ENCODE measurements at regions not wholly inside any gene's neighbourhood (a gene's known extent, or its start where the extent isn't known, plus 50 kb on each side); places are given as distances from the start of the nearest gene placed in this dataset.

- 53 to 64% methylated on average over 2 of the region's 2 CpGs for WGBS, 2 donors
Observed at GRCh38 chr20:60463798-60464197, 505.6 kb downstream of the CDH26 start.

GRCh38 chr20:60465439-60465838 is 507.2 kb downstream of the CDH26 start:
- no peak for TF ChIP-seq CTCF (IDR thresholded peaks at IDR 0.05; ENCODE audit: control extremely low read depth, extremely low read depth)
- Histone ChIP-seq H3K27me3 (ENCODE audit: control insufficient read depth in 3 of 3, insufficient read depth in 3 of 3, low read length in 2 of 3) (no peaks in the 10 kb centered on the region), H3K36me3 (ENCODE audit: control insufficient read depth in 4 of 4, insufficient read depth in 4 of 4, low read length in 4 of 4) (no peaks in the 10 kb centered on the region), H3K9me3 (ENCODE audit: control insufficient read depth in 4 of 4, insufficient read depth in 3 of 4, low read length in 3 of 4) (peaks cover 0 to 2% (median 0%) of the 10 kb centered on the region in 4 donors), H3K9ac (ENCODE audit: insufficient read depth in 1 of 2, low read length in 2 of 2) (no peak overlapping the region), H3K27ac (ENCODE audit: low read depth in 1 of 2, low read length in 1 of 2) (no peak overlapping the region), H3K4me1 (ENCODE audit: control insufficient read depth in 5 of 5, insufficient read depth in 5 of 5, low read length in 5 of 5) (no peaks in the 10 kb centered on the region), H3K4me3 (no peak overlapping the region)
- DNase-seq (no peak), ATAC-seq (ENCODE audit: insufficient read depth, low FRiP score) (no peak)
- 90% methylated on average over 8 of the region's 8 CpGs for WGBS, 2 donors

More at GRCh38 chr20:60463798-60464197, 505.6 kb downstream of the CDH26 start:
- TF ChIP-seq CTCF (IDR thresholded peaks at IDR 0.05; ENCODE audit: control extremely low read depth, extremely low read depth): no peak
- H3K27ac ChIP-seq (ENCODE audit: low read depth in 1 of 2, low read length in 1 of 2): no peak overlapping the region
- H3K27me3 ChIP-seq (ENCODE audit: control insufficient read depth in 3 of 3, insufficient read depth in 3 of 3, low read length in 2 of 3): no peaks in the 10 kb centered on the region
- H3K36me3 ChIP-seq (ENCODE audit: control insufficient read depth in 4 of 4, insufficient read depth in 4 of 4, low read length in 4 of 4): no peaks in the 10 kb centered on the region
- H3K9me3 ChIP-seq (ENCODE audit: control insufficient read depth in 4 of 4, insufficient read depth in 3 of 4, low read length in 3 of 4): peaks cover 0 to 2% (median 0%) of the 10 kb centered on the region in 4 donors
- H3K9ac ChIP-seq (ENCODE audit: insufficient read depth in 1 of 2, low read length in 2 of 2): no peak overlapping the region
- no peak overlapping the region for H3K4me3 ChIP-seq
- ATAC-seq (ENCODE audit: insufficient read depth, low FRiP score): no peak
- DNase-seq: no peak
- no peaks in the 10 kb centered on the region for H3K4me1 ChIP-seq (ENCODE audit: control insufficient read depth in 5 of 5, insufficient read depth in 5 of 5, low read length in 5 of 5)

DNA sequence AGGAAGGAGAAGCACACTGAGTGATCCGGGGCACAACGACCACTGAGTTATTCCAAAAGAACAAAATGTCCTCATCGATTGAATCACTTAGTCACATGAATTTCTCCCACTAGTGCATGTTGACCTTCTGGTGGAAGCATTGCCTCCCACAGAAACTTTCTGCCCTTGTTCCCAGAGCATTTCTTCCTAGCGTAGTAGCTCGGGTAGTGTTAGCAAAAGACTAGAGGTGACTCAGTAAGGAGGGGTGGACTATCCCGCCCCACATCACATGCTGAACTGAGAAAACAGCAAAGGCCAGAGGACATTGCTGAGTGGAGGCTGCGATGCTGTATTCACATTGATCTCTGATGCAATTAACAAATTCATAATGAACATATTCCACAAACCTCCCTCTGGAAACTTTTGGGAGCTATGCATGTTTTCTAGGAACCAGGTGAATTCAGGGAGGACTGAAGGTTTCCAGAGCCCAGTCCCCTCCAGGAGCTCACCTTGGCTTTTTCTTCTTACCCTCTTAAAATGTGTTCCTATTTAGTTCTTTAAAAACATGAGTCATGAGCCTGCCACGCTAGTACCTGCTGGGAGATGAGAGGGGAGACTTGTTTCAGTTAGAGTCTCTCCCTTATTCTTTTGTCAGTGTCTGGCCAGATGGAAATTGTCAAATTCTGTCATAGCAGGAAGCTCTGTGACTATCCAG is 507.9 kb downstream of the CDH26 start:
- Histone ChIP-seq H3K27me3 (ENCODE audit: control insufficient read depth in 3 of 3, insufficient read depth in 3 of 3, low read length in 2 of 3) (no peaks in the 10 kb centered on the region), H3K9me3 (ENCODE audit: control insufficient read depth in 4 of 4, insufficient read depth in 3 of 4, low read length in 3 of 4) (peaks cover 0 to 4% (median 0%) of the 10 kb centered on the region in 4 donors), H3K9ac (ENCODE audit: insufficient read depth in 1 of 2, low read length in 2 of 2) (no peak overlapping the region), H3K36me3 (ENCODE audit: control insufficient read depth in 4 of 4, insufficient read depth in 4 of 4, low read length in 4 of 4) (no peaks in the 10 kb centered on the region), H3K4me3 (no peak overlapping the region), H3K4me1 (ENCODE audit: control insufficient read depth in 5 of 5, insufficient read depth in 5 of 5, low read length in 5 of 5) (no peaks in the 10 kb centered on the region), H3K27ac (ENCODE audit: low read depth in 1 of 2, low read length in 1 of 2) (no peak overlapping the region)
- no peak for ATAC-seq (ENCODE audit: insufficient read depth, low FRiP score)
- DNase-seq: no peak
- WGBS, 2 donors: 88% methylated on average over 8 of the region's 8 CpGs
- TF ChIP-seq CTCF (IDR thresholded peaks at IDR 0.05; ENCODE audit: control extremely low read depth, extremely low read depth): no peak

DNA sequence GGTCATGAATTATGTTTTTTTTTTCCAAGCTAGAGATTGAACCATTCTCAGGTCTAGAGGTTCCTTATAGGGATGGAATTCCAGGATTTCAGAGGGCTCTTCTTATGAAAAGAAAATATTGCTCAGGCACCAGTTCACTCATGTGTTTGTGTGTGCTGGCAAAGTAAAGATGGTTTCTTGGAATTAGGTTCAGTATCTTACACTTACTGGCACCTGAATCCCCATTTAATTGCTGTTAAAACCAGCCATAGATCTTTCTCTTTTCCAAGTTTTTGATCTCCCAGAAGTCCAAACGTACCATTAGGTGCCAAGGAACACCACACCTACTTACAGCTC is 508.4 kb downstream of the CDH26 start:
- 52 to 62% methylated on average over 1 of the region's 1 CpG for WGBS, 2 donors
- DNase-seq: no peak
- Histone ChIP-seq H3K9ac (ENCODE audit: insufficient read depth in 1 of 2, low read length in 2 of 2) (no peak overlapping the region), H3K9me3 (ENCODE audit: control insufficient read depth in 4 of 4, insufficient read depth in 3 of 4, low read length in 3 of 4) (peaks cover 0 to 4% (median 0%) of the 10 kb centered on the region in 4 donors), H3K27me3 (ENCODE audit: control insufficient read depth in 3 of 3, insufficient read depth in 3 of 3, low read length in 2 of 3) (no peaks in the 10 kb centered on the region), H3K36me3 (ENCODE audit: control insufficient read depth in 4 of 4, insufficient read depth in 4 of 4, low read length in 4 of 4) (no peaks in the 10 kb centered on the region), H3K27ac (ENCODE audit: low read depth in 1 of 2, low read length in 1 of 2) (no peak overlapping the region), H3K4me1 (ENCODE audit: control insufficient read depth in 5 of 5, insufficient read depth in 5 of 5, low read length in 5 of 5) (no peaks in the 10 kb centered on the region), H3K4me3 (no peak overlapping the region)
- no peak for ATAC-seq (ENCODE audit: insufficient read depth, low FRiP score)
- no peak for TF ChIP-seq CTCF (IDR thresholded peaks at IDR 0.05; ENCODE audit: control extremely low read depth, extremely low read depth)

Measured in lung (tissue), 11 donors.